BLaER1 (cell line): ENCODE measurements at regions not wholly inside any gene's neighbourhood (a gene's known extent, or its start where the extent isn't known, plus 50 kb on each side); places are given as distances from the start of the nearest gene placed in this dataset.

Experiments
- H3K27ac ChIP-seq: shearing (Covaris generic); formaldehyde crosslinking; 2 replicates; pipeline ENCODE4 v1.8.1; 2022
- H3K27me3 ChIP-seq: shearing (Covaris generic); formaldehyde crosslinking; 2 replicates; pipeline ENCODE4 v1.8.1; 2022
- H3K36me3 ChIP-seq: shearing (Covaris generic); formaldehyde crosslinking; 2 replicates; pipeline ENCODE4 v1.8.1; 2022
- H3K4me1 ChIP-seq: shearing (Covaris generic); formaldehyde crosslinking; 2 replicates; pipeline ENCODE4 v1.8.1; 2022
- H3K4me2 ChIP-seq: shearing (Covaris generic); formaldehyde crosslinking; 2 replicates; pipeline ENCODE4 v1.8.1; 2022
- H3K4me3 ChIP-seq: shearing (Covaris generic); formaldehyde crosslinking; 2 replicates; pipeline ENCODE4 v1.8.1; 2022
- H3K9ac ChIP-seq: shearing (Covaris generic); formaldehyde crosslinking; 2 replicates; pipeline ENCODE4 v1.8.1; 2022
- H3K9me3 ChIP-seq: shearing (Covaris generic); formaldehyde crosslinking; 2 replicates; pipeline ENCODE4 v1.8.1; 2022
- H4K20me1 ChIP-seq: shearing (Covaris generic); formaldehyde crosslinking; 2 replicates; pipeline ENCODE4 v1.8.1; 2022
- Cebpa-rat ChIP-seq: shearing (Covaris generic); IDR thresholded peaks from 2 replicates; pipeline ENCODE4 v1.8.1; 2022

- H3K4me2 ChIP-seq: no peak overlapping the region
These were observed 243.1 kb downstream of the MYLK4 start for GRCh38 chr6:2507521-2508037.

GRCh38 chr6:2507016-2507415, 243.7 kb downstream of the MYLK4 start:
- Histone ChIP-seq H3K9ac (no peak overlapping the region), H3K27ac (no peak overlapping the region), H4K20me1 (no peaks in the 10 kb centered on the region), H3K9me3 (no peaks in the 10 kb centered on the region), H3K27me3 (no peaks in the 10 kb centered on the region), H3K4me2 (no peak overlapping the region), H3K4me3 (no peak overlapping the region), H3K4me1 (peaks cover 15% of the 10 kb centered on the region), H3K36me3 (no peaks in the 10 kb centered on the region)
- TF ChIP-seq Cebpa-rat: no peak

More at GRCh38 chr6:2507521-2508037, 243.1 kb downstream of the MYLK4 start:
- no peak overlapping the region for H3K9ac ChIP-seq
- TF ChIP-seq Cebpa-rat: no peak
- no peaks in the 10 kb centered on the region for H4K20me1 ChIP-seq
- H3K9me3 ChIP-seq: no peaks in the 10 kb centered on the region
- no peak overlapping the region for H3K27ac ChIP-seq
- no peaks in the 10 kb centered on the region for H3K27me3 ChIP-seq
- H3K4me1 ChIP-seq: peaks cover 10% of the 10 kb centered on the region
- no peaks in the 10 kb centered on the region for H3K36me3 ChIP-seq
- no peak overlapping the region for H3K4me3 ChIP-seq

GRCh38 chr6:2505624-2506023, 245.1 kb downstream of the MYLK4 start:
- H3K36me3 ChIP-seq: no peaks in the 10 kb centered on the region
- H3K4me1 ChIP-seq: peaks cover 18% of the 10 kb centered on the region
- TF ChIP-seq Cebpa-rat: no peak
- no peaks in the 10 kb centered on the region for H3K27me3 ChIP-seq
- H3K4me3 ChIP-seq: no peak overlapping the region
- H3K9me3 ChIP-seq: no peaks in the 10 kb centered on the region
- no peak overlapping the region for H3K4me2 ChIP-seq
- H4K20me1 ChIP-seq: no peaks in the 10 kb centered on the region
- H3K27ac ChIP-seq: no peak overlapping the region
- H3K9ac ChIP-seq: no peak overlapping the region

DNA sequence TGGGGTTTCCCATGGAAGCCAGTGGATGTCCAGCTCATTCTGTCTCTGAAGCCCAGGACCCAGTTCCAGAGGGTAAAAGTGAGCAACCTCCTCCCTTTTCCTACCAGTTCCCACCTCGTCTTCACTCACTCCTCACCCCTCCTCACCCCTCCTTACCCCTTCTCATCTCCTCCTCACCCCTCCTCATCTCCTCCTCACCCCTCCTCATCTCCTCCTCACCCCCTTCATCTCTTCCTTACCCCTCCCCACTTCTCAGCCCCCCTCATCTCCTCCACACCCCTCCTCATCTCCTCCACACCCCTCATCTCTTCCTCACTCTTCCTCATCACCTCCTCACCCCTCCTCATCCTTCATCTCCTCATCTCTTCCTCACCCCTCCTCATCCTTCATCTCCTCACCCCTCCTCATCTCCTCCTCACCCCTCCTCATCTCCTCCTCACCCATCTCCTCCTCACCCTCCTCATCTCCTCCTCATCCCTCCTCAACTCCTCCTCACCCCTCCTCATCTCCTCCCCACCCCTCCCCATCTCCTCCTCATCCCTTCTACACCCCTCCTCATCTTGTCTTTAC, 246.1 kb downstream of the MYLK4 start:
- Histone ChIP-seq H3K9me3 (no peaks in the 10 kb centered on the region), H3K27me3 (no peaks in the 10 kb centered on the region), H3K27ac (no peak overlapping the region), H3K4me3 (no peak overlapping the region), H3K4me1 (peaks cover 18% of the 10 kb centered on the region), H3K9ac (no peak overlapping the region), H4K20me1 (no peaks in the 10 kb centered on the region), H3K4me2 (no peak overlapping the region), H3K36me3 (no peaks in the 10 kb centered on the region)
- TF ChIP-seq Cebpa-rat: no peak

- TF ChIP-seq Cebpa-rat: no peak
- H3K27me3 ChIP-seq: no peaks in the 10 kb centered on the region
- H3K9me3 ChIP-seq: no peaks in the 10 kb centered on the region
- H3K9ac ChIP-seq: no peak overlapping the region
- H3K4me1 ChIP-seq: peaks cover 18% of the 10 kb centered on the region
- H4K20me1 ChIP-seq: no peaks in the 10 kb centered on the region
- no peak overlapping the region for H3K27ac ChIP-seq
- no peak overlapping the region for H3K4me2 ChIP-seq
- no peak overlapping the region for H3K4me3 ChIP-seq
- no peaks in the 10 kb centered on the region for H3K36me3 ChIP-seq
These were observed 246.8 kb downstream of the MYLK4 start for GRCh38 chr6:2503816-2504494.

DNA sequence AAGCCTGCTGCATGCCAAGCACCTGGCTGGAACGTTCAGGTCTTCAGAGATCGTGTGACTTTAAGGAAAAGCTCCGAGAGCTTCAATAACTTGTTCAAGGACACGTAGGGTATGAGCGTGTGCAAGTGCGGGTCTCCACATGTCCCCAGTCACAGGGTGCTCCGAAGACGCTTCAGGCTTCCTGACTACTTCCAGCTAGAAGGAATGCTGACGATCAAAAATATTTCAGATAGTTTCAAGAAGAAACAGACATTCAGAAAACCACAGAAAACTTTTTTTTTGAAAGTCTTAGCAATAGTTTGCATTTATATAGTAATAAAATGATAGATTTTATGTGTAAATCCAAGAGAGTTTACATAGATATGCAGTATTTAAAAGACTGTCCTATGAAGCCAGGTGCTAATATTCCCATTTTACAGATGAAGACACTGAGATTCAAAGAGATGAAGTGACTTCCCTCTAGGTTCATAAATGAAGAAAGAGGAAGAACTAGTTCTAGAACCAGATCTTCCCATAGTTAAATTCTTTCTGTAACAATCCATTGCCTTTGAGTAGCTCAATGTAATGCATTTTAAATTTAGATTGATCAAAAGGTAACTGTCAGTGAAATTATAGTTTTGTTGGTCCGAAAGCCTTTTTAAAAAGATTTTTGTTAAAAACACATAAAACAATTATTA, 247.6 kb downstream of the MYLK4 start:
- Histone ChIP-seq H4K20me1 (no peaks in the 10 kb centered on the region), H3K9ac (no peak overlapping the region), H3K4me3 (no peak overlapping the region), H3K27ac (no peak overlapping the region), H3K9me3 (no peaks in the 10 kb centered on the region), H3K4me1 (peaks cover 18% of the 10 kb centered on the region), H3K27me3 (no peaks in the 10 kb centered on the region), H3K4me2 (peak overlapping the region; percentile 26; the same call in 1 of the 2 replicates), H3K36me3 (no peaks in the 10 kb centered on the region)
- TF ChIP-seq Cebpa-rat: no peak

GRCh38 chr6:2502096-2502997, 248.4 kb downstream of the MYLK4 start:
- Histone ChIP-seq H3K9me3 (no peaks in the 10 kb centered on the region), H3K4me3 (no peak overlapping the region), H3K9ac (no peak overlapping the region), H3K4me2 (peak overlapping the region; percentile 26), H3K36me3 (no peaks in the 10 kb centered on the region), H3K4me1 (peaks cover 18% of the 10 kb centered on the region), H3K27ac (no peak overlapping the region), H3K27me3 (no peaks in the 10 kb centered on the region), H4K20me1 (no peaks in the 10 kb centered on the region)
- TF ChIP-seq Cebpa-rat: no peak

GRCh38 chr6:2497922-2498623, 252.6 kb downstream of the MYLK4 start:
- TF ChIP-seq Cebpa-rat: no peak
- Histone ChIP-seq H3K27ac (no peak overlapping the region), H3K4me3 (no peak overlapping the region), H4K20me1 (no peaks in the 10 kb centered on the region), H3K4me1 (peaks cover 13% of the 10 kb centered on the region), H3K27me3 (no peaks in the 10 kb centered on the region), H3K9me3 (no peaks in the 10 kb centered on the region), H3K4me2 (no peak overlapping the region), H3K36me3 (no peaks in the 10 kb centered on the region), H3K9ac (no peak overlapping the region)

- Histone ChIP-seq H3K4me2 (no peak overlapping the region), H3K4me3 (no peak overlapping the region), H3K27ac (no peak overlapping the region), H3K27me3 (no peaks in the 10 kb centered on the region), H3K4me1 (no peaks in the 10 kb centered on the region), H4K20me1 (no peaks in the 10 kb centered on the region), H3K9ac (no peak overlapping the region), H3K36me3 (no peaks in the 10 kb centered on the region), H3K9me3 (no peaks in the 10 kb centered on the region)
- no peak for TF ChIP-seq Cebpa-rat
These were observed 250.9 kb upstream of the GMDS start for GRCh38 chr6:2496291-2496690.
